ENCODE measurements at regions not wholly inside any gene's neighbourhood (a gene's known extent, or its start where the extent isn't known, plus 50 kb on each side); places are given as distances from the start of the nearest gene placed in this dataset.
"Not testable (repeated sequence)": the region's sequence is repeated elsewhere in the genome, so short reads cannot be mapped to it uniquely, and the experiment has no call there.

GRCh38 chr1:73452522-73452921 is 745.5 kb downstream of the LRRIQ3 start:
- peak; percentile 3 for DNase-seq (ENCODE audit: low read depth, low spot score)
- in situ Hi-C loops (cut with HindIII; ENCODE audit: low sequenced_read_pairs): no loop called here

GRCh38 chr1:73450668-73451067 is 747.3 kb downstream of the LRRIQ3 start:
- in situ Hi-C loops (cut with HindIII; ENCODE audit: low sequenced_read_pairs); H3K4me3 ChIP-seq (ENCODE audit: low read depth, low read length); DNase-seq (ENCODE audit: low read depth, low spot score): not testable (repeated sequence)

More at GRCh38 chr1:73452522-73452921, 745.5 kb downstream of the LRRIQ3 start:
- no peak overlapping the region for H3K4me3 ChIP-seq (ENCODE audit: low read depth, low read length)
- TF ChIP-seq CTCF (IDR thresholded peaks at IDR 0.05; ENCODE audit: low read depth, low read length): peak; percentile 22

GRCh38 chr1:73411479-73411878 is 786.5 kb downstream of the LRRIQ3 start:
- no peak overlapping the region for H3K4me3 ChIP-seq (ENCODE audit: low read depth, low read length)
- no peak for DNase-seq (ENCODE audit: low read depth, low spot score)
- in situ Hi-C loops (cut with HindIII; ENCODE audit: low sequenced_read_pairs): no loop called here
- no peak for TF ChIP-seq CTCF (IDR thresholded peaks at IDR 0.05; ENCODE audit: low read depth, low read length)

GRCh38 chr1:73401666-73402065 is 796.3 kb downstream of the LRRIQ3 start:
- H3K4me3 ChIP-seq (ENCODE audit: low read depth, low read length): no peak overlapping the region
- in situ Hi-C loops (cut with HindIII; ENCODE audit: low sequenced_read_pairs): no loop called here
- TF ChIP-seq CTCF (IDR thresholded peaks at IDR 0.05; ENCODE audit: low read depth, low read length): no peak
- no peak for DNase-seq (ENCODE audit: low read depth, low spot score)

GRCh38 chr1:73382966-73383365 is 815.0 kb downstream of the LRRIQ3 start:
- in situ Hi-C loops (cut with HindIII; ENCODE audit: low sequenced_read_pairs): no loop called here
- H3K4me3 ChIP-seq (ENCODE audit: low read depth, low read length): no peak overlapping the region
- no peak for TF ChIP-seq CTCF (IDR thresholded peaks at IDR 0.05; ENCODE audit: low read depth, low read length)
- DNase-seq (ENCODE audit: low read depth, low spot score): no peak

- TF ChIP-seq CTCF (IDR thresholded peaks at IDR 0.05; ENCODE audit: low read depth, low read length): no peak
- no peak for DNase-seq (ENCODE audit: low read depth, low spot score)
- no peak overlapping the region for H3K4me3 ChIP-seq (ENCODE audit: low read depth, low read length)
- in situ Hi-C loops (cut with HindIII; ENCODE audit: low sequenced_read_pairs): no loop called here
Observed at GRCh38 chr1:73366734-73367413, 831.1 kb downstream of the LRRIQ3 start.

- in situ Hi-C loops (cut with HindIII; ENCODE audit: low sequenced_read_pairs): no loop called here
- H3K4me3 ChIP-seq (ENCODE audit: low read depth, low read length): no peak overlapping the region
- TF ChIP-seq CTCF (IDR thresholded peaks at IDR 0.05; ENCODE audit: low read depth, low read length): no peak
- no peak for DNase-seq (ENCODE audit: low read depth, low spot score)
Observed at GRCh38 chr1:73359001-73359400, 839.0 kb downstream of the LRRIQ3 start.
